HepG2 (cell line): ENCODE measurements at regions not wholly inside any gene's neighbourhood (a gene's known extent, or its start where the extent isn't known, plus 50 kb on each side); places are given as distances from the start of the nearest gene placed in this dataset.

ENCODE experiments used
- ATAC-seq: fragments of 200-7000 bp; cut with Tn5 transposase; 3 replicates; pipeline ENCODE4 v1.9.1; 2020; ENCODE audit warnings: mild to moderate bottlenecking, moderate library complexity
- BruUV-seq: library from RNA; stranded (reverse); fragments of 400-500 nt; replicated peaks from 2 replicates; lab custom pipeline; 2021; lab: Mats Ljungman, UMichigan
- CTCF ChIA-PET: fragments of 300-600 bp; formaldehyde crosslinking; extraction: SDS; loops from one replicate; lab custom pipeline; 2021; ENCODE audit warnings: low total read pairs, inconsistent platforms, low intra/inter-chr PET ratio; lab: Yijun Ruan, JAX
- POLR2A ChIA-PET: fragments of 350-600 bp; sonication (Branson Sonifier 250); formaldehyde crosslinking; loops from one replicate; lab custom pipeline; 2020; ENCODE audit warnings: antibody characterized with exemption, inconsistent platforms; lab: Yijun Ruan, JAX
- DNase-seq: peaks from one replicate; pipeline ENCODE4 v3.0.0-alpha.2; 2015; ENCODE audit warnings: low spot score
- FAIRE-seq: peaks from 3 replicates; lab custom pipeline; 2011; peaks lifted over from hg19 to GRCh38; lab: Jason Lieb, UNC
- H2AFZ ChIP-seq: one replicate; pipeline ENCODE4 v1.6.1; 2011; ENCODE audit warnings: low read length, inconsistent platforms
- H3K27ac ChIP-seq: fragments of 300-600 bp; 3 replicates; pipeline ENCODE4 v1.8.0; 2011; ENCODE audit warnings: mixed run types, mild to moderate bottlenecking, mixed read lengths, low read length, inconsistent platforms; ENCODE audit not compliant: insufficient read depth; ENCODE audit errors: extremely low read length
- H3K27me3 ChIP-seq, 2 experiments: fragments of 200-600 bp in 1 of 2; 2 replicates in 1 of 2; 3 replicates in 1 of 2; pipeline versions ENCODE4 v1.6.0 to v1.8.0; 2011; ENCODE audit warnings: low read length in 2 of 2, mild to moderate bottlenecking in 2 of 2, moderate library complexity in 2 of 2, inconsistent platforms in 1 of 2; ENCODE audit not compliant: insufficient read depth in 2 of 2, control insufficient read depth in 1 of 2
- H3K36me3 ChIP-seq, 2 experiments: fragments of 200-600 bp in 1 of 2; replicated peaks in 1 of 2; 2 replicates in 1 of 2; 3 replicates in 1 of 2; pipeline versions ENCODE4 v1.5.1 to v1.8.0; 2011; ENCODE audit warnings: low read length in 2 of 2, inconsistent platforms in 1 of 2; ENCODE audit not compliant: insufficient read depth in 2 of 2, control insufficient read depth in 1 of 2
- H3K4me1 ChIP-seq: 2 replicates; pipeline ENCODE4 v1.5.1; 2012; ENCODE audit warnings: low read length, inconsistent platforms; ENCODE audit not compliant: insufficient read depth
- H3K4me2 ChIP-seq: 2 replicates; pipeline ENCODE4 v1.6.0; 2011; ENCODE audit warnings: low read depth, low read length, inconsistent platforms
- H3K4me3 ChIP-seq, 3 experiments: fragments of 200-600 bp in 1 of 3; sonication (generic), shearing (Covaris generic) in 1 of 3; replicated peaks in 1 of 3; 2 replicates each; pipeline ENCODE4 v1.5.1; 2011 to 2016; ENCODE audit warnings: low read length in 3 of 3, inconsistent platforms in 2 of 3, low read depth in 2 of 3, mild to moderate bottlenecking in 2 of 3, control low read depth in 1 of 3, mixed read lengths in 1 of 3; ENCODE audit not compliant: insufficient read depth in 1 of 3
- H3K79me2 ChIP-seq: one replicate; pipeline ENCODE4 v1.6.1; 2011; ENCODE audit warnings: low read length, inconsistent platforms; ENCODE audit not compliant: insufficient read depth
- H3K9ac ChIP-seq: 2 replicates; pipeline ENCODE4 v1.6.0; 2011; ENCODE audit warnings: mild to moderate bottlenecking, low read depth, low read length, inconsistent platforms; ENCODE audit not compliant: insufficient read depth
- H3K9me3 ChIP-seq: 2 replicates; pipeline ENCODE4 v1.5.1; 2012; ENCODE audit warnings: mild to moderate bottlenecking, low read length
- H4K20me1 ChIP-seq: 2 replicates; pipeline ENCODE4 v1.6.0; 2011; ENCODE audit warnings: inconsistent platforms, mild to moderate bottlenecking, low read length, moderate library complexity; ENCODE audit not compliant: insufficient read depth
- BCLAF1 ChIP-seq: fragments of 450-650 bp; IDR thresholded peaks from 2 replicates; pipeline ENCODE4 v1.6.1; 2017; ENCODE audit warnings: mild to moderate bottlenecking
- CBX1 ChIP-seq: IDR thresholded peaks from one replicate; pipeline ENCODE4 v1.6.1; 2016; ENCODE audit warnings: antibody characterized with exemption, low read depth
- MTF2 ChIP-seq: sonication (generic); formaldehyde crosslinking; IDR thresholded peaks from 2 replicates; pipeline ENCODE4 v1.5.0; 2020; ENCODE audit warnings: missing genetic modification reagents, borderline replicate concordance
- NFYC ChIP-seq: IDR thresholded peaks from 2 replicates; pipeline ENCODE4 v1.6.1; 2016; ENCODE audit warnings: missing genetic modification reagents, missing compliant biosample characterization
- ONECUT2 ChIP-seq: sonication (generic); formaldehyde crosslinking; IDR thresholded peaks from 2 replicates; pipeline ENCODE4 v1.4.0; 2020; ENCODE audit warnings: missing genetic modification reagents
- PAX8 ChIP-seq: sonication (generic); formaldehyde crosslinking; IDR thresholded peaks from 2 replicates; pipeline ENCODE4 v1.8.0; 2022; ENCODE audit warnings: mild to moderate bottlenecking, missing genetic modification reagents, borderline replicate concordance
- RNF219 ChIP-seq: sonication (generic); formaldehyde crosslinking; IDR thresholded peaks from 2 replicates; pipeline ENCODE4 v1.5.0; 2020; ENCODE audit warnings: mild to moderate bottlenecking, missing genetic modification reagents
- ZNF142 ChIP-seq: sonication (generic); formaldehyde crosslinking; IDR thresholded peaks from 2 replicates; pipeline ENCODE4 v1.4.0; 2020; ENCODE audit warnings: missing genetic modification reagents
- ZNF75D ChIP-seq: sonication (generic); formaldehyde crosslinking; IDR thresholded peaks from 2 replicates; pipeline ENCODE4 v1.8.1; 2023; ENCODE audit warnings: missing genetic modification reagents, mild to moderate bottlenecking, borderline replicate concordance
- WGBS: methylation state at CpG from one replicate; pipeline ENCODE4 v1.1.6; 2017; ENCODE audit warnings: low lambda C conversion rate; 5-methylcytosine and 5-hydroxymethylcytosine counted together
- in situ Hi-C: cut with HindIII; loops from 2 replicates; pipeline ENCODE4 v1.10.0; 2017; ENCODE audit warnings: low pct_unique_long_range_greater_than_20kb; ENCODE audit not compliant: extremely low pct_ligation_motif_present
- intact Hi-C: fragments of 100-400 bp; cut with micrococcal nuclease; formaldehyde crosslinking; loops from one replicate; pipeline ENCODE4 v1.10.0; 2022; ENCODE audit not compliant: unreplicated experiment

- in situ Hi-C loops (no loop called here), intact Hi-C loops (no loop called here)
- BruUV-seq, result no TSS peak
- ChIA-PET POLR2A (no interaction called here), CTCF (no interaction called here)
- no peak for DNase-seq
- Histone ChIP-seq H3K4me2 (no peak overlapping the region), H3K36me3 (no peaks in the 10 kb centered on the region), H3K9ac (no peak overlapping the region), H3K9me3 (peaks cover 41% of the 10 kb centered on the region), H3K79me2 (no peaks in the 10 kb centered on the region), H4K20me1 (no peaks in the 10 kb centered on the region), H3K4me1 (no peaks in the 10 kb centered on the region), H3K27me3 (no peaks in the 10 kb centered on the region), H3K4me3 (no peak overlapping the region), H3K27ac (no peak overlapping the region), H2AFZ (no peak overlapping the region)
- ATAC-seq, result no peak
- WGBS, result 23% methylated on average over 4 of the region's 4 CpGs
- FAIRE-seq, result no peak
- no peak for TF ChIP-seq RNF219 (CRISPR knock-in tag)
- no peak for TF ChIP-seq NFYC (CRISPR knock-in tag)
- no peak for TF ChIP-seq ZNF142 (CRISPR knock-in tag)
- TF ChIP-seq PAX8 (CRISPR knock-in tag), result no peak
- TF ChIP-seq MTF2, result no peak
- TF ChIP-seq ONECUT2 (CRISPR knock-in tag), result no peak
- TF ChIP-seq CBX1, result no peak
- no peak for TF ChIP-seq BCLAF1
- no peak for TF ChIP-seq ZNF75D
Observed at GRCh38 chr2:52936029-52936428, 831.6 kb upstream of the CHAC2 start.
